ENCODE measurements at regions not wholly inside any gene's neighbourhood (a gene's known extent, or its start where the extent isn't known, plus 50 kb on each side); places are given as distances from the start of the nearest gene placed in this dataset.
"Not testable (repeated sequence)": the region's sequence is repeated elsewhere in the genome, so short reads cannot be mapped to it uniquely, and the experiment has no call there.

- H3K4me3 ChIP-seq (replicated peaks; ENCODE audit: low read depth, low read length): no peak overlapping the region
- peak; percentile 56 for TF ChIP-seq CTCF (IDR thresholded peaks at IDR 0.05; ENCODE audit: low read depth, low read length, missing control alignments)
Observed at GRCh38 chr5:18393565-18394442, 759.5 kb downstream of the TAF11L14 start.

GRCh38 chr5:18394443-18394804 lies 760.2 kb downstream of the TAF11L14 start:
- DNase-seq (ENCODE audit: extremely low read depth, low read depth): no peak
- H3K4me3 ChIP-seq (replicated peaks; ENCODE audit: low read depth, low read length): no peak overlapping the region
- TF ChIP-seq CTCF (IDR thresholded peaks at IDR 0.05; ENCODE audit: low read depth, low read length, missing control alignments): no peak

More at GRCh38 chr5:18393565-18394442, 759.5 kb downstream of the TAF11L14 start:
- DNase-seq (ENCODE audit: extremely low read depth, low read depth): no peak

- TF ChIP-seq CTCF (IDR thresholded peaks at IDR 0.05; ENCODE audit: low read depth, low read length, missing control alignments): no peak
- H3K4me3 ChIP-seq (replicated peaks; ENCODE audit: low read depth, low read length): no peak overlapping the region
- no peak for DNase-seq (ENCODE audit: extremely low read depth, low read depth)
Observed at GRCh38 chr5:18395126-18396110, 761.2 kb downstream of the TAF11L14 start.

GRCh38 chr5:18397371-18397770 lies 763.1 kb downstream of the TAF11L14 start:
- no peak for TF ChIP-seq CTCF (IDR thresholded peaks at IDR 0.05; ENCODE audit: low read depth, low read length, missing control alignments)
- no peak overlapping the region for H3K4me3 ChIP-seq (replicated peaks; ENCODE audit: low read depth, low read length)
- no peak for DNase-seq (ENCODE audit: extremely low read depth, low read depth)

- no peak for DNase-seq (ENCODE audit: extremely low read depth, low read depth)
- TF ChIP-seq CTCF (IDR thresholded peaks at IDR 0.05; ENCODE audit: low read depth, low read length, missing control alignments): no peak
- H3K4me3 ChIP-seq (replicated peaks; ENCODE audit: low read depth, low read length): no peak overlapping the region
Observed at GRCh38 chr5:18397891-18398290, 763.6 kb downstream of the TAF11L14 start.

GRCh38 chr5:18399461-18400327 lies 765.4 kb downstream of the TAF11L14 start:
- not testable (repeated sequence) for DNase-seq (ENCODE audit: extremely low read depth, low read depth); H3K4me3 ChIP-seq (replicated peaks; ENCODE audit: low read depth, low read length)

All from HFF-Myc (cell line).